Stimulated activated CD8-positive, alpha-beta memory T cell treated with anti-CD3 and anti-CD28 coated beads, Interleukin-7, amount 100 ng/mL, for 48 hours (primary cell): ENCODE measurements at regions not wholly inside any gene's neighbourhood (a gene's known extent, or its start where the extent isn't known, plus 50 kb on each side); places are given as distances from the start of the nearest gene placed in this dataset.
"Not testable (repeated sequence)": the region's sequence is repeated elsewhere in the genome, so short reads cannot be mapped to it uniquely, and the experiment has no call there.

Source experiments
- DNase-seq, 2 donors: peaks; one replicate each; pipeline ENCODE4 v3.0.0-alpha.2; 2020; ENCODE audit warnings: low read depth in 1 of 2; ENCODE audit errors: extremely low read depth in 1 of 2

- no peak for DNase-seq
These were observed 1079.4 kb upstream of the GYPC start for GRCh38 chr2:125576558-125576957.

- no peak for DNase-seq
These were observed 1074.4 kb upstream of the GYPC start for GRCh38 chr2:125581557-125581956.

GRCh38 chr2:125582516-125582915 is 1073.4 kb upstream of the GYPC start:
- DNase-seq = no peak

GRCh38 chr2:125584732-125585131 is 1071.2 kb upstream of the GYPC start:
- no peak for DNase-seq

- DNase-seq = no peak
These were observed 1067.2 kb upstream of the GYPC start for GRCh38 chr2:125588780-125589179.

- DNase-seq = no peak
These were observed 1064.0 kb upstream of the GYPC start for GRCh38 chr2:125591954-125592353.

GRCh38 chr2:125593036-125593435 is 1062.9 kb upstream of the GYPC start:
- DNase-seq = no peak

GRCh38 chr2:125596612-125597011 is 1059.3 kb upstream of the GYPC start:
- DNase-seq = no peak

- no peak for DNase-seq
These were observed 1040.5 kb upstream of the GYPC start for GRCh38 chr2:125615438-125615837.

GRCh38 chr2:125630377-125630776 is 1025.6 kb upstream of the GYPC start:
- DNase-seq = no peak

GRCh38 chr2:125634662-125635061 is 1021.3 kb upstream of the GYPC start:
- DNase-seq = no peak

GRCh38 chr2:125638345-125638744 is 1017.6 kb upstream of the GYPC start:
- DNase-seq = no peak

- no peak for DNase-seq
These were observed 1013.9 kb upstream of the GYPC start for GRCh38 chr2:125642032-125642431.

GRCh38 chr2:125643128-125643527 is 1012.8 kb upstream of the GYPC start:
- no peak for DNase-seq

GRCh38 chr2:125643585-125643984 is 1012.4 kb upstream of the GYPC start:
- DNase-seq = no peak

- no peak for DNase-seq
These were observed 1011.7 kb upstream of the GYPC start for GRCh38 chr2:125644257-125644656.

GRCh38 chr2:125652280-125652679 is 1003.7 kb upstream of the GYPC start:
- DNase-seq = no peak

- DNase-seq = no peak
These were observed 1001.7 kb upstream of the GYPC start for GRCh38 chr2:125654226-125654625.

GRCh38 chr2:125656190-125656589 is 999.8 kb upstream of the GYPC start:
- DNase-seq = no peak

- no peak for DNase-seq
These were observed 997.4 kb upstream of the GYPC start for GRCh38 chr2:125658583-125658982.

GRCh38 chr2:125660369-125660768 is 995.6 kb upstream of the GYPC start:
- not testable (repeated sequence) for DNase-seq

GRCh38 chr2:125667630-125668029 is 988.3 kb upstream of the GYPC start:
- no peak for DNase-seq

- DNase-seq = no peak
These were observed 976.1 kb upstream of the GYPC start for GRCh38 chr2:125679903-125680302.

GRCh38 chr2:125680809-125681208 is 975.1 kb upstream of the GYPC start:
- no peak for DNase-seq
